K562 (cell line): ENCODE measurements at regions not wholly inside any gene's neighbourhood (a gene's known extent, or its start where the extent isn't known, plus 50 kb on each side); places are given as distances from the start of the nearest gene placed in this dataset.

Source experiments
- ATAC-seq: fragments of 200-7000 bp; cut with Tn5 transposase; 3 replicates; pipeline ENCODE4 v1.9.1; 2020; ENCODE audit warnings: moderate library complexity
- BruUV-seq: library from RNA; stranded (reverse); fragments of 400-500 nt; replicated peaks from 2 replicates; lab custom pipeline; 2021; lab: Mats Ljungman, UMichigan
- CTCF ChIA-PET: fragments of 300-600 bp; formaldehyde crosslinking; extraction: SDS; loops from one replicate; lab custom pipeline; 2021; ENCODE audit warnings: low intra/inter-chr PET ratio; lab: Yijun Ruan, JAX
- POLR2A ChIA-PET: fragments of 300-600, 350-650 bp; sonication (Branson Sonifier 250); formaldehyde crosslinking; extraction: SDS; loops from one replicate; lab custom pipeline; 2021; ENCODE audit warnings: antibody characterized with exemption, inconsistent platforms; lab: Yijun Ruan, JAX
- DNase-seq, 4 experiments: peaks; one replicate each; pipeline versions ENCODE4 v3.0.0 to v3.0.0-alpha.2; 2011 to 2018; ENCODE audit warnings: low spot score in 3 of 4, mixed read lengths in 3 of 4; ENCODE audit errors: extremely low read depth in 1 of 4
- FAIRE-seq: peaks from 2 replicates; lab custom pipeline; 2011; peaks lifted over from hg19 to GRCh38; lab: Jason Lieb, UNC
- H2AFZ ChIP-seq: 2 replicates; pipeline ENCODE4 v1.6.0; 2011; ENCODE audit warnings: low read depth, low read length, control low read depth, inconsistent platforms
- H3K27ac ChIP-seq: fragments of 200-600 bp; 3 replicates; pipeline ENCODE4 v1.8.0; 2011; ENCODE audit warnings: low read depth, mild to moderate bottlenecking, control low read depth, inconsistent platforms, low read length, moderate library complexity, mixed read lengths; ENCODE audit errors: extremely low read depth
- H3K27me3 ChIP-seq, 2 experiments: fragments of 300-600 bp in 1 of 2; 2 replicates in 1 of 2; 3 replicates in 1 of 2; pipeline versions ENCODE4 v1.6.0 to v1.8.0; 2011; ENCODE audit warnings: inconsistent platforms in 2 of 2, low read length in 2 of 2, mild to moderate bottlenecking in 1 of 2, mixed read lengths in 1 of 2, moderate library complexity in 1 of 2; ENCODE audit not compliant: control insufficient read depth in 2 of 2, insufficient read depth in 2 of 2
- H3K36me3 ChIP-seq: fragments of 300-600 bp; 3 replicates; pipeline ENCODE4 v1.8.0; 2011; ENCODE audit warnings: mild to moderate bottlenecking, low read length, inconsistent platforms; ENCODE audit not compliant: control insufficient read depth, insufficient read depth
- H3K4me1 ChIP-seq, 2 experiments: fragments of 200-600 bp in 1 of 2; replicated peaks in 1 of 2; 2 replicates in 1 of 2; 3 replicates in 1 of 2; pipeline versions ENCODE4 v1.5.1 to v1.8.0; 2011; ENCODE audit warnings: inconsistent platforms in 2 of 2, low read length in 2 of 2, mild to moderate bottlenecking in 1 of 2, mixed read lengths in 1 of 2, moderate library complexity in 1 of 2; ENCODE audit not compliant: control insufficient read depth in 2 of 2, insufficient read depth in 2 of 2
- H3K4me2 ChIP-seq: 2 replicates; pipeline ENCODE4 v1.6.1; 2011; ENCODE audit warnings: low read length, control low read depth, inconsistent platforms, mixed read lengths; ENCODE audit not compliant: insufficient read depth
- H3K4me3 ChIP-seq: fragments of 200-600 bp; sonication (generic), shearing (Covaris generic); 2 replicates; pipeline ENCODE4 v1.5.1; 2016; ENCODE audit warnings: control low read depth, inconsistent platforms
- H3K79me2 ChIP-seq: fragments of 200-600 bp; 3 replicates; pipeline ENCODE4 v1.8.0; 2011; ENCODE audit warnings: low read length, inconsistent platforms; ENCODE audit not compliant: control insufficient read depth, insufficient read depth
- H3K9ac ChIP-seq, 2 experiments: 2 replicates each; pipeline versions ENCODE4 v1.6.0 to v1.6.1; 2011; ENCODE audit warnings: low read depth in 2 of 2, low read length in 2 of 2, control low read depth in 1 of 2, inconsistent platforms in 1 of 2, mild to moderate bottlenecking in 1 of 2, mixed read lengths in 1 of 2; ENCODE audit not compliant: insufficient read depth in 1 of 2
- H3K9me1 ChIP-seq: one replicate; pipeline ENCODE4 v1.6.0; 2011; ENCODE audit warnings: inconsistent platforms, mild to moderate bottlenecking, low read length, moderate library complexity; ENCODE audit not compliant: control insufficient read depth, insufficient read depth
- H3K9me3 ChIP-seq: replicated peaks from 2 replicates; pipeline ENCODE4 v1.5.1; 2011; ENCODE audit warnings: low read depth, low read length, inconsistent platforms; ENCODE audit not compliant: control insufficient read depth, insufficient read depth
- H4K20me1 ChIP-seq: replicated peaks from 2 replicates; pipeline ENCODE4 v1.6.1; 2011; ENCODE audit warnings: low read length, inconsistent platforms, mixed read lengths; ENCODE audit not compliant: control insufficient read depth, insufficient read depth
- RAD51 ChIP-seq: fragments of 450-650 bp; IDR thresholded peaks from 2 replicates; pipeline ENCODE4 v1.7.1; 2016; ENCODE audit warnings: low read depth, mild to moderate bottlenecking, borderline replicate concordance
- SUPT5H ChIP-seq: fragments of 450-650 bp; IDR thresholded peaks from 2 replicates; pipeline ENCODE4 v1.6.1; 2016
- ZNF12 ChIP-seq: sonication (generic); formaldehyde crosslinking; IDR thresholded peaks from 2 replicates; pipeline ENCODE4 v1.4.0; 2020; ENCODE audit warnings: mild to moderate bottlenecking, missing genetic modification reagents
- WGBS: fragments of 100-300 bp; shearing (Covaris generic); methylation state at CpG from one replicate; pipeline ENCODE4 v1.1.6; 2016; ENCODE audit warnings: low coverage, mixed read lengths; ENCODE audit not compliant: insufficient coverage; ENCODE audit errors: missing lambda C conversion rate; 5-methylcytosine and 5-hydroxymethylcytosine counted together
- in situ Hi-C: fragments of 300-500 bp; cut with MboI; formaldehyde crosslinking; loops from 4 replicates; pipeline ENCODE4 v1.15.0; 2018; ENCODE audit warnings: inconsistent platforms, mixed read lengths
- intact Hi-C: fragments of 100-400 bp; cut with micrococcal nuclease; formaldehyde crosslinking; loops from 2 replicates; pipeline ENCODE4 v1.14.2; 2022
- TF ChIP-seq, protein P1 (sequence below): fragments of 250-450 bp; sonication (Bioruptor Pico); IDR thresholded peaks from 2 replicates; pipeline ENCODE4 v1.8.0; 2022; ENCODE audit warnings: inconsistent platforms
- TF ChIP-seq, protein P2 (sequence below), 2 experiments: fragments of 250-450 bp in 1 of 2; fragments of 450-650 bp in 1 of 2; sonication (Bioruptor Pico) in 1 of 2; IDR thresholded peaks; 2 replicates each; pipeline versions ENCODE4 v1.6.1 to v1.8.0; 2016 to 2021; ENCODE audit warnings: mild to moderate bottlenecking in 2 of 2, moderate library complexity in 2 of 2, missing compliant biosample characterization in 1 of 2, missing genetic modification characterization in 1 of 2
- TF ChIP-seq, protein P3 (sequence below): sonication (generic); formaldehyde crosslinking; IDR thresholded peaks from 2 replicates; pipeline ENCODE4 v1.8.0; 2022; ENCODE audit warnings: missing genetic modification reagents, mild to moderate bottlenecking, borderline replicate concordance

DNA sequence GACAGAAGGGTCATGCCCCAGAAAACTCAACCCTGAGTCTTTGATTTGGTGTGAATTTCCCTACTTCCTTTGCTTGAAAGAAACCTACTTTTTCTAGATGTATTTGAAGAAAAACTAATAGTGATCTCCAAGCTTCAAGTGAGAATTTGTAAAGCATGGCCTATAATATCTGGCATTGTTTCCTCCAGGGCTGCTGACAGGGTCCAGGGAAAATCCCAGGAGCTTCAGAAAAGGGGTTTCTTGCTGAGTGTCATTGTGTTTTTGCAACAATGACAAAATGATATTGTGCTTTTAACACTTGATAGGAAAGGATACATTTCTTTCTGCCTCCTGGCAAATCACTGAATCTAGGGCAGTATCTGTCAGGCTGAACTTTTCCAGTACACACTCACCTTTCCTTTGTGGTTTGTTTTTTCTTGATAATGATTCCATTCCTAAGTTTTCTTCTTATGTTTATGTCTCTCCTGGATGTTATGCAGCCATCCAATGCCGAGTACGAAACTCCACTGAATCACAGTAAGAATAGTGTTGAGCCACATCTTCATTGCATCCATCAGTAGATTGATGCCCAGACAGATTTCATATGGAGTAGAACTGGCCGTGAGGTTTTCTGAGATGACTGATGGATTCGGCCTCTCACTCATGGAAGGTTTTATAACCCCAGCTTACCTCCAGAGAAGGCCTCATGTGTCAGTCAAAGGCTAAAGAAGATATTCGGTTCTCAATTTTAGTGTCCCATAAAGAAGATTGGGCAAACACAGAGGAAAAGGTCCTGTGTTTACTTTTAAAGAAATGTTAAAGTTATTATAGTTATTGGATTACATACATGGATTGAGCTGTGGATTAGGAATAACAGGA lies 76.9 kb upstream of the STEAP1B start:
- H3K9ac ChIP-seq: no peak overlapping the region
- intact Hi-C loops (no loop called here), in situ Hi-C loops (no loop called here)
- CTCF ChIA-PET: no interaction called here
- H3K27ac ChIP-seq: no peak overlapping the region
- H3K4me1 ChIP-seq: no peaks in the 10 kb centered on the region
- H3K36me3 ChIP-seq: no peaks in the 10 kb centered on the region; the same call in 2 of the 3 replicates
- no peaks in the 10 kb centered on the region for H3K79me2 ChIP-seq
- POLR2A ChIA-PET: no interaction called here
- BruUV-seq: no TSS peak
- ATAC-seq: no peak
- no peaks in the 10 kb centered on the region for H3K27me3 ChIP-seq
- no peaks in the 10 kb centered on the region for H3K9me1 ChIP-seq
- FAIRE-seq: no peak
- no peak overlapping the region for H2AFZ ChIP-seq
- no peaks in the 10 kb centered on the region for H4K20me1 ChIP-seq
- H3K4me2 ChIP-seq: no peak overlapping the region
- WGBS: 70% methylated on average over 5 of the region's 5 CpGs
- no peaks in the 10 kb centered on the region for H3K9me3 ChIP-seq
- H3K4me3 ChIP-seq: no peak overlapping the region
- no peak for DNase-seq
- TF ChIP-seq, protein P1, sequence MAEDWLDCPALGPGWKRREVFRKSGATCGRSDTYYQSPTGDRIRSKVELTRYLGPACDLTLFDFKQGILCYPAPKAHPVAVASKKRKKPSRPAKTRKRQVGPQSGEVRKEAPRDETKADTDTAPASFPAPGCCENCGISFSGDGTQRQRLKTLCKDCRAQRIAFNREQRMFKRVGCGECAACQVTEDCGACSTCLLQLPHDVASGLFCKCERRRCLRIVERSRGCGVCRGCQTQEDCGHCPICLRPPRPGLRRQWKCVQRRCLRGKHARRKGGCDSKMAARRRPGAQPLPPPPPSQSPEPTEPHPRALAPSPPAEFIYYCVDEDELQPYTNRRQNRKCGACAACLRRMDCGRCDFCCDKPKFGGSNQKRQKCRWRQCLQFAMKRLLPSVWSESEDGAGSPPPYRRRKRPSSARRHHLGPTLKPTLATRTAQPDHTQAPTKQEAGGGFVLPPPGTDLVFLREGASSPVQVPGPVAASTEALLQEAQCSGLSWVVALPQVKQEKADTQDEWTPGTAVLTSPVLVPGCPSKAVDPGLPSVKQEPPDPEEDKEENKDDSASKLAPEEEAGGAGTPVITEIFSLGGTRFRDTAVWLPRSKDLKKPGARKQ (CRISPR knock-in tag): no peak
- TF ChIP-seq SUPT5H: no peak
- no peak for TF ChIP-seq ZNF12 (CRISPR knock-in tag)
- TF ChIP-seq, protein P2, sequence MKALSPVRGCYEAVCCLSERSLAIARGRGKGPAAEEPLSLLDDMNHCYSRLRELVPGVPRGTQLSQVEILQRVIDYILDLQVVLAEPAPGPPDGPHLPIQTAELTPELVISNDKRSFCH (CRISPR knock-in tag; IDR thresholded peaks at IDR 0.05): no peak
- TF ChIP-seq, protein P2 (tag; IDR thresholded peaks at IDR 0.05): no peak
- TF ChIP-seq, protein P3, sequence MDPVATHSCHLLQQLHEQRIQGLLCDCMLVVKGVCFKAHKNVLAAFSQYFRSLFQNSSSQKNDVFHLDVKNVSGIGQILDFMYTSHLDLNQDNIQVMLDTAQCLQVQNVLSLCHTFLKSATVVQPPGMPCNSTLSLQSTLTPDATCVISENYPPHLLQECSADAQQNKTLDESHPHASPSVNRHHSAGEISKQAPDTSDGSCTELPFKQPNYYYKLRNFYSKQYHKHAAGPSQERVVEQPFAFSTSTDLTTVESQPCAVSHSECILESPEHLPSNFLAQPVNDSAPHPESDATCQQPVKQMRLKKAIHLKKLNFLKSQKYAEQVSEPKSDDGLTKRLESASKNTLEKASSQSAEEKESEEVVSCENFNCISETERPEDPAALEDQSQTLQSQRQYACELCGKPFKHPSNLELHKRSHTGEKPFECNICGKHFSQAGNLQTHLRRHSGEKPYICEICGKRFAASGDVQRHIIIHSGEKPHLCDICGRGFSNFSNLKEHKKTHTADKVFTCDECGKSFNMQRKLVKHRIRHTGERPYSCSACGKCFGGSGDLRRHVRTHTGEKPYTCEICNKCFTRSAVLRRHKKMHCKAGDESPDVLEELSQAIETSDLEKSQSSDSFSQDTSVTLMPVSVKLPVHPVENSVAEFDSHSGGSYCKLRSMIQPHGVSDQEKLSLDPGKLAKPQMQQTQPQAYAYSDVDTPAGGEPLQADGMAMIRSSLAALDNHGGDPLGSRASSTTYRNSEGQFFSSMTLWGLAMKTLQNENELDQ (CRISPR knock-in tag): no peak
- no peak for TF ChIP-seq RAD51
